Stimulated activated CD4-positive, alpha-beta T cell treated with anti-CD3 and anti-CD28 coated beads, Interleukin-1b, Interleukin-23, amount 100 ng/mL, for 24 hours (primary cell): ENCODE measurements at regions not wholly inside any gene's neighbourhood (a gene's known extent, or its start where the extent isn't known, plus 50 kb on each side); places are given as distances from the start of the nearest gene placed in this dataset.
"Not testable (repeated sequence)": the region's sequence is repeated elsewhere in the genome, so short reads cannot be mapped to it uniquely, and the experiment has no call there.

Source experiments
- DNase-seq, 4 experiments: peaks; one replicate each; pipeline ENCODE4 v3.0.0-alpha.2; 2020; ENCODE audit warnings: low read depth in 4 of 4, low spot score in 1 of 4

DNA sequence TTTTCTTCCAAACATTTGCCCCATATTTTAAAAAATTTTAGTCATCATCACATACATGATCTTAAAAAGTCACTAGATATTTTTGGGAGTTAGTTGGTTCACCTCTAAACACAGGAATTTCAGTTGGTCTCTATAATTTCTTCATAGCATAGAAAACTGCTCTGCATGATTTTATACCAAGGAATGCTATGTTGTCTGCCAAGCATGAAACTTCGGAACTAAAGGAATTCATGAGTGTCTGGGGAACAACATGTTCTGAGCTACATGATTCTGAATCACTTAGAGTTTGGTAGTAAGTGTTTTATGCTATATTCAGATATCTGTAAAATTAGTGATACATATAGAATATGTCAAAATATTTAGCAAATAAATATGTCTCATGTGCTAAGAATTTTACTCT lies 957.8 kb downstream of the GATA3 start:
- DNase-seq = no peak

DNA sequence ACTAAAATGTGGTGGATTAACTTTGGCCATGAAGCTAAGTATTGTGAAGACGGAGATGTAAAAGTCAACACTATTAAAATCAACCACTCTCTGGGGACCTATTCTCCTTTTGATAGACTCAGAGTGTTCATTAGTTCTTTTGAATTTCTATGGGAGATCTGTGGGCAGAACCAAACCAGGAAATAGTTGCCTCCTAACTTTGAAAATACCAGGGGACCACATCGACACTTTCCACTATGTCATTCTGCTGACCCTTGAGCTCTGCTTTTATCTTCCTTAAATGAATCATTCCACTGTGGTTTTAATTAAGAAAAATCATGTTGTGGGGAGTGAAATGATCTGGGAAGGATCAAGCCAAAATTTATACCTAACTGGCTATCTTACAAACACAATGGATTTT lies 960.5 kb downstream of the GATA3 start:
- no peak for DNase-seq

DNA sequence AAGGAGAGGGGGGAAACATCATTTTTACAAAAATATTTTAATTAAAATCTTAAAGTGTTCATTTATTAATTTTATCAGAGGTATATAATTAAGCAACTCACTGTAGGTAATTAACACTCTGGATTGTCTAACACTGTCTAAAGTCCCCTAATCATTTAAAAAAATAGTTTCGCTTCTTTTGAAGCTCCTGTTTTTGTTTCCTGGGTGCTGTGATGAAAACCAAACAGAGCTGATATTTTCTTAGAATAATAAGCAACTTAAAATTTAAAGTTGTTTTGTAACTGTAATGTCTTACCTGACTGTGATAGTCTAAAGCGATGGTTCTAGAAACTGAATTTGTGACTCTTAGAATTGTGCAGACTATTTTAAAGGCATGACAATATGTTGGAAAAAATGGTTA lies 961.0 kb downstream of the GATA3 start:
- DNase-seq = no peak

DNA sequence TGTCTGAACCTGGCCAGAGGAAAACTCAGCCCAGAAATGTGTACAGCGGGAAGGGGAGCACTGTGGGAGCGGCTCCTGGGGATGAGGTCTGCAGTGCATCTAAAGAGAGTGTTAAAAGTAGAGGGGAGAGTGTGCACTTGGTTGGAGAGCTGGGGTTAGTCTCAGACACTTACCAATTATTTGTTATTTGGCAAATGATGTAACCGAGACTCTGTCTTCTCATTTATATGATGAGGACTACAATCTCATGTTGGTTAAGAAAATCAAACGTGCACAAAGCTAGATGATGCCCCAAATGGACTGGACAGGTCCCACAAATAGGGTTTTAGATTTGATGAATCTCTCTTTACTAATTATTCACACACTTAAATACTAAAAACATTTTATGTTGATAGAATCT lies 962.4 kb downstream of the GATA3 start:
- no peak for DNase-seq

DNA sequence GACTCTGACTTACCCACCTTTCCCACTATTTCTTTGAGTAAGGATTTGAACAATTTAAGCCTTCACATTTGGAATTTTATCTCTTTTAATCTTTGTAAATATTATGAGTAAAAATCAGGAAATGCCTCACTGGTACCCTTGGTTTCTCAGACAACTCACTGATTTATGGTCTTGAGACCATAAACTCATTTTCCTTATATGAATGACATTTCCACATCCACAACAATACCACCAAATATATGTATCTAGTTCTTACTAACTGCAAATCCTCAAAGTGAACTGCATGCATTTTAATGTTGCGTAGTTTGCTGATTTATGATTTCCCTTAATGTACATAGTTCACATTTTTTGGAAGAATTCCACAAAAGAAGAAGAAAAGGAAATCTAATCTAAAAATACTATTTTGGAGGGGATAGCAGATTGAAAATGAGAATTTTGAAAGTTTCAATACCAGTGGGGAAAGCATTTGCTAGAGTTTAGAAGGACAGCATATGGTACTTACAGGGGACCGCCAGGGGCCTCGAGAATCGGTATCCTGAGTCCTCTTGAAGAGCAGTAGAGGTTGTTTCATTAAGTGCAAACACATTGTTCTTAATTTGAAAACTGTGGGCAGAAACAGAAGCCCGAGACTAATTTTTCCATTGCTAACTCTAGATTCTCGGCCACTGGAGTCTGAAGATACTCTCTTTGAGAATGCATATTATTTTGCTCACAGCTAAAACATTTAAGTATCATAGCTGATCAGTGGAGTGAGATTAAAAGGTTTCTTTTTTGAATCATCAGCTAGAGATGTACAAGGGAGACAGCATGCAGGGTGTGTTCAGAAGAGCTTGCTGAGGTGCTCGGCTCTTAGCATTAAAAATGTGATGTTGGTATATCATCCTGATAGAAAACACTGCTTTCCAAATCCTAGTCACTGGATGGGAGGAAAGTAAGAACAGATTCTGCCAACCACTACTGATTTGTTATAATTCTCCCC lies 964.0 kb downstream of the GATA3 start:
- DNase-seq = no peak

DNA sequence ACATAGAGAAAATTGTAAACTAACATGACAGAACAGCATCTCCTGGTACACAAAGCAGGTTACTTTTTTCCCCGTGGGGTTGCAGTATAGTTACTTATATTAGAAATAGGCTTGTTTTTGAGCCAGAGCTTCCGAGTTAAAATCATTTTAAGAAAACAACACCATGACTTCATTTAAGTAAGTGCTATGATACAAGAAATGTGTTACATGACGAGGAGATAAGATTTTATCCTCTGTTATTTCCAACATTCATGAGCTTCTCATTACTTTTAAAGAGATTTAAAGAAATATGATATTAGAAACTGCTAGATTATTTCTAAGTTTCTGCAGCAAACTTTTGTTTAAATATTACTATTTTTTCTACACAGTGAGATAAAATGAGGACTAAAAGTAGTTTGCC lies 968.7 kb downstream of the GATA3 start:
- no peak for DNase-seq

DNA sequence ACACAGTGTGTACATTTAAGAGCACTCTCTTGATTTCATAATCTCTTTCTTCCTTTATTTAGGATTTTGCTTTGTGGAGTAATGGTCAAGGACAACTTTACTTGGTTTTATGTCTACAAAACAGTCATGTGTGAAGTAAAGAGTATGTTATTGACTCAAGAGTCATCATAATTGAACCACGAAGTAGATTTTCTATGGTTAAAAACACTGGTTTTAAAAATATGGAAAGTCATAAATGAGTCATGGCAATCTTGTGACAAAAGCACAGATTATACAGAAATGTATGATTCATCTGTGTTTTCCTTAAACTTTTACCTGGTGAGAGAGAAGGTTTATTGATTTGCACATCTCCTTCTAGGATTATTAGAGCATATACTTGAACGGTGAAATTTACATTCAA lies 969.7 kb downstream of the GATA3 start:
- no peak for DNase-seq

DNA sequence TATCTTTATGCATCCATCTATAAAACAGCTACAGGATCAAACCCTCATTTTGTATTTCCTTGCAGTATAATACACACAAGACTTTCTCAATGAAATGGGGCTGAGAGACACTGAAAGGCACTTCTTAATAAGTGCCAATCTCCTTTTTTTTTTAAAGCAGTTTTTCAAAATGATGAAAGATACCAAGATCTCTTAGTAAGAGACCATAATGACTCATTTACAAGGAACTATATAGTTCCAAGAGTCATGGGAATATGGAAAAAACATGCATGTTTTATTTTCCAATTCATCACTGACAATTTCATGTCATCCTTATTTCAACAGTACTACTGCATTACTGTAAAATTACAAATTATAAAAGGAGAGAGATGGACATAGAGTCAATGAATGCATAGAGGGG lies 973.7 kb downstream of the GATA3 start:
- no peak for DNase-seq

DNA sequence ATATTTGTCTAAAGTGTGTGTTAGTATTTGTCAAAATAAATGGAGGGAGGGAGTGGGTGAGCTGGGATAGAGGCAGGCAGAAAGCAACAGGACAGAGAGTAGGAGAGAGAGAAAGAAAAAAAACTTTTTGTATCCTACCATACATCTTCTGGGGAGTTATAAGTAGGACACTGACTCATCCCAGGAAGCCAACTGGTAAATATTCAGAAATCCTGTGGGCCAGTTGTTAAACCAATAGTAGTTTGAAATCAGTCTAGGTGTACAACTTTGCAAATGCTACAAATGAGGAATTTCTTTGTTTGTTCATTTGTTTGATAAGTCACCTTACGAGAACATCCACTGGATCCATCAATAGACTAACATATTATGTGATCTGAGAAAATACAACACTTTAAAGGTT lies 980.9 kb downstream of the GATA3 start:
- DNase-seq = no peak

DNA sequence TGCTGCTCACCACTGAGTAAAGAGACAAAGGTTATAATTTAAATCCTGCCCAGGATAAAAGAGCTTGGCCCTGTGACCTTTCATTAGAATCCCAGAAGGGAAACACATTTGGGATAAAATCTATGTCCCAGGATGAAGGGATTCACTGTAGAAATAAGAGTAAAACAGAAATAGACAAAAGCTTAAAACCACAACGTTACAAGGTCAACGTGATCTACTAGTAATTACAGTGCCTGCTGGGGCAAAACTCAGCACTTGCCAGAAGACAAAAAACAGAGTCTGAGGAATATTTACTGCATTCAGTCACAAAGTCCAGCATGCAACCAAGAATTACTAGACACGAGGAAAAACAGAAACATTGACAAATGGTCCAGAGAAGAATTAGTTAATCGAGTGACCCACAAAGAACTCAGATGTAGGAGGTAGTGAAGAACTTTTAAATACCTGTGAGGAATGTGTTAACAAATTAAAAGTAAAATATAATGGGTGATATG lies 982.3 kb downstream of the GATA3 start:
- DNase-seq = no peak

DNA sequence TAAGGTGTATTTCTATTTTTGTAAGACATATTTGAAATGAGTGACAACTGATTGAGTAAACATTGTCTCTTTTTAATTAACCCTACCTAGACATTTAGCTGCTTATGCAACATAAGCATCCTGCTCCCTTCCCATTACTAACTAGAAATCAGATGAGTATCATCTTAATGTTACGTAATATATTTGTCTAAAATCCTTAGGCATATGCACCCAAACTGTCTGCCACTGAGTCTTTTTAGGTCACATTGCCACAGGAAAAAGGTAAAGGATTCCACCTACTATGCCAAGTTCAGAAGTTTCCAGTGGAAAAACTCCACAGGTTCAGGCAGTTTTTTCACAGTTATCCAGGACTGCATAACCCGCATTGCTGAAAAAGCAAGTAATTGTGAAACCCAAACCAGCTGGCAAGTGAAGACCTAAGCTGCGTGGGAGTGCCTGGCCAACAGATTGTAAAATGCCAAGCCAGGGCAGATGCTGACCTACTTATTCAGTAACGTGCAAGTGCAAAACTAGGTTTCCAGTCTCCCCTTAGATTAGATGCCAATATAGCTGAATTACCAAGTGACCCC lies 983.7 kb downstream of the GATA3 start:
- DNase-seq = no peak

DNA sequence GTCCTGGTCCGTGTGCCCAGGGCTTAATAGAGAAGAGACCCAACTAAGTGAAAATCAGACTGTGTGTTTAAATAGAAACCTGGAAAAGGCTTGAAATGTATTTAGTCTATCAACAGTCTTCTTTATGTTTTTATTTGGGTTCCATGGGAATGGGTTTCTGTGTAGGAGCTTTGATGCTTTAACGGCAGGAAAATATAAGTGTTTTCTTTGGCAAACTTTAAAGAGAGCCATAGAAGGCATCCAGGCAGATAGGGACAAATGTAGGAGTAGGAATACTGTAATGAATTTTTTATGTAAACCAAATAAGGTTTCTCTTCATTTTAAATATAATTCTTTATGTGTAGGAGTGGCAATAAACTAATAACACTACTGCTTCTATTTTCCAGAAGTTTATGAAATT lies 989.0 kb downstream of the GATA3 start:
- no peak for DNase-seq

DNA sequence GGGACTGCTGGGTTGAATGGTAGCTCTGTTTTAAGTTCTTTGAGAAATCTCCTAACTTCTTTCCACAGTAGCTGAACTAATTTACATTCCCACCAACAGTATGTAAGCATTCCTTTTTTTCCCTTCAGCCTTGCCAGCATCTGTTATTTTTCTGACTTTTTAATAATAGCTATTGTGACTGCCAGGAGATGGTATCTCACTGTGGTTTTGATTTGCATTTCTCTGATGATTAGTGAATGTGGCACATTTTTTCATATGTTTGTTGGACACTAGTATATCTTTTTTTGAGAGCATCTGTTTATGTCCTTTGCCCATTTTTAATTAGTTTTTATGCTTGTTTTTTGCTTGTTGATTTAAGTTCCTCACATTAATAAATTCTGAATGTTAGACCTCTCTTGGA lies 990.8 kb downstream of the GATA3 start:
- DNase-seq = no peak

DNA sequence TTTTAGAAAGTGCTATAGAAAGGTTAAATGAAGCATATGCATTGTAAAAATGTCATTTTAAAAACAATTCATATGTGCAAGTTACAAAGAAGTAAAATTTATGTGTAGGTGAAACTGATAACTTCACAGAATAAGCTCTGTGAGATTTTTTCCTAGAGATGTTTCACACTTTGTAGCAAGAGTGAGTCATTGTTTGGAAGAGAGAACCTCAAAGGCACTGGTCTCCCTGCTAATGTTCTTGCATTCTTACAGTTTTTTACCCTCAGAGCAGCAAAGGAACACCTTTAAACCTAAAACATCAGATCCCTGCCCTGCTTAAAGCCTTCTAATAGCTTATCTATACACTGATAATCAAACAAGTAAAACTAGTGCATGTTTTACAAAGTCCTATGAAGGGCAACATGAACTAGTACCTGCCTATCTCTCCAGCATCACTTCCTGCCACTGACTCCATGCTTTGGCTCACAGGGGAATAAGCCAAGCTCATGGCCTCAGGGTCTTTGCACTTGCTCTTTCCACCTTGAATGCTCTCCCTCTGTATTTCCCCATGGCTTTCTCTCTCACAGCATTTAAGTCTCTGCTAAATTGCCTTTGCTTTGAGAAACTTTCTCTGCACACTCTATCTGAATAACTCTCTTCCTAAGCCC lies 997.0 kb downstream of the GATA3 start:
- no peak for DNase-seq

DNA sequence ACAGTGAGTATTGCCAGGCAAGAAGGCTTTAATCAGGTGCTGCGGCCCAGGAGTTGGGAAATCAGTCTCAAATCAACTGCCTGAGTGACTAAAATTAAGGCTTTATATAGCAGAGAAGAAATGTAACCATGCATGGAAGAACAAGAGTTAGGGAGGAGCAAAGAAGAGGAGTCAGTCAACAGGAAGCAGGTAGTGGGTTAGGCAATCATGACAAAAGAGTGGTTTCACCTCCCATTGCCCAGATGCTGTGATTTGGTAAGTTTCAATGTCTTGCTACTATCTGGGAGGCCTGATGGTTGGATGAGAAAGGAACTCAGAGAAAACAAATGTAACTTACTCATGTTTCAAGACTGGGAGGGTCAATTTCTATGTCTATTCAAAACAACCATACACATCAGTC lies 998.3 kb downstream of the GATA3 start:
- no peak for DNase-seq

DNA sequence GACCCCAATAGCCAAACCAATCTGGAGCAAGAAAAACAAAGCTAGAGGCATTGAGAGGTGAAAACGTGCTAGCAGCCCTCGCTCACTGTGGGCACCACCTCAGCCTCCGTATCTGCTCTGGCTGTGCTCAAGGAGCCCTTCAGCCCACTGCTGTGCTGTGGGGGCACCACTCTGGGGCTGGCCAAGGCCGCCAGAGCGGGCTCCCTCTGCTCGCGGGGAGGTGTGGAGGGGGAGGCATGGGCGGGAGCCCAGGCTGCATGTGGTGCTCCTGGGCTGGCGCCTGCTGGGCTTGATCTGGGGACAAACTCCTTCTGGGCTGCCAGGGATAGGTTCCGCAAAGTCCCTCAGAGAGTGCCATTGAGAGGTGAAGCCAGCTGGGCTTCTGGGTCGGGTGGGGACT lies 1002.0 kb downstream of the GATA3 start:
- DNase-seq = no peak

DNA sequence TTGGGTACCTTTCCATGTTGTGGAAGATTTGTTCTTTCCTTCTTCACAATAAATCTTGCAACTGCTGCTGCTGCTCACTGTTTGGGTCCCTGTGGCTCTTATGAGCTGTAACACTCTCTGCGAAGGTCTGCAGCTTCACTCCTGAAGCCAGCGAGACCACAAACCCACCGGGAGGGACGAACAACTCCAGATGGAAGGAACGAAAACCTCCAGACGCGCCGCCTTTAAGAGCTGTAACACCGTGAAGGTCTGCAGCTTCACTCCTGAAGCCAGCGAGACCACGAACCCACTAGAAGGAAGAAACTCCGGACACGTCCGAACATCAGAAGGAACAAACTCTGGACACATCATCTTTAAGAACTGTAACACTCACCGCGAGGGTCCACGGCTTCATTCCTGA lies 1002.8 kb downstream of the GATA3 start:
- DNase-seq = not testable (repeated sequence)

DNA sequence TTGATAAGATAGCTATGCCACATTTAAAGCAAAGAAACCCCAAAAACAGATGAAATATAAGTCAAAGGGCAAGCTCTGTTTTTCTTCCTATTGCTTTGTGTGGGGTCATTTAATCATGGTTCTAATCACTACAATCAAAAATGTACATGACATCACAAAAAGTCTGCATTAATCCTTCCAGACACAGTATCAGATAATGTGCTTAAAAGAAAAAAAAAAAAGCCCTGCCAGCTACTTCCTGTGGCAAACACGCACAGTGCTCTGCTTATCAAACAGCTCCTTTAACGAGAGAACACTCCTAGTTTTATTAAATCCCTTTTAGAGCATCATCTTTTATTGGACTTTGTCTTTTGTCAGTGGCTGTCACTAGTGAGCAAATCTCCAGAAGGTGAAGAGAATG lies 1005.8 kb downstream of the GATA3 start:
- no peak for DNase-seq

DNA sequence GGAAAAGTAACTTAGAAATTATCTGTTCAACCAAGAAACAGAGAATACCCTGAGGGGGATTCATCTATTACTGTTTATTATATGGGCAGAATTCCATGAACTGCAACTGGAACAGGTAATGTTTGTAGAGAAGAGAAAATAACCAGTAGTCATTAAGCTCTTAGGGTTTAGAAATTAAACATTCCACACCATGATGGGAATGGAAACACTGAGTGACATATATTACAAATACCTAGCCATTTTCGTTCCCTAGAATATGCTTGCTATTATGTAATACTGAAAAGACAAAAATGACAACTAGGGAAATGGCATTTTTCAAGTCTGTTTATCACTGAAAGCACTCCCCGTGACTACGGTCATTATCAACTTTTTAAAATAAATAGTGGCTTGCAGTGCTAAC lies 1007.4 kb downstream of the GATA3 start:
- DNase-seq = no peak

DNA sequence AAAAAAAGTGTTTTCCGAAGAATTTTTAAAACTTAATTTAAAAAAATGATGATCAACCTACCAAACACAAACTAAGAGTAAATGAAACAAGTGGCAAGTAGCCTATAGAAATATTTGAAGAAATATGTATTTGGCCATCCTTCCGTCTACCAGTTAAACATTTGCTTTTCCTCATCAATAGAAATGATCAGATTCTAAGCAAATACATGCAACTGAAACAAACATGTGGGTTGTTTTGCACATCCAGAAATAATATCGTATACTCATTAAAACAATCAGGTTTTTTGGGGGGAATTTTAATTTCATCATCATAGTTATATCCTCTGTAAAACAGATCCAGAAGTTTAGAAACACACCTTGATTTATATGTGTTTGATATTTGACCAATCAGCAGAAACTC lies 1011.7 kb downstream of the GATA3 start:
- DNase-seq = no peak

DNA sequence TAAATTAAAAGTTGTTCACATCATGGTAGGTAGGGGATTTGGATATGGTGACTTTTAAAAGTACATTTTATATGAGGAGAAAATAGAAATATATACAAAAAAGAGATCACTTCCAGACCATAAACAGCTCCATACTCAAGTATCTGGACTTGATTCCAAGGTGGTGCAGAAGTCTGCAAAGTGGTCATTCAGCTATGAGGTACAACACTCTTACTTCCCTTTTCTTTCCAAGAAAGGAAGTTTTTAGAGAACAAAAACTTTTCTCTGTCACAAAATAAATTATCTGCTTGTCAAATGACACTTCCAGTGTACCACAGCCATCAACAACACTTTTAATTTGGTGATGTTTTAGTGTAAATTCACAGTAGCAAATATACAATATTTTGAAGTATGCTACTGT lies 1013.5 kb downstream of the GATA3 start:
- DNase-seq = no peak

DNA sequence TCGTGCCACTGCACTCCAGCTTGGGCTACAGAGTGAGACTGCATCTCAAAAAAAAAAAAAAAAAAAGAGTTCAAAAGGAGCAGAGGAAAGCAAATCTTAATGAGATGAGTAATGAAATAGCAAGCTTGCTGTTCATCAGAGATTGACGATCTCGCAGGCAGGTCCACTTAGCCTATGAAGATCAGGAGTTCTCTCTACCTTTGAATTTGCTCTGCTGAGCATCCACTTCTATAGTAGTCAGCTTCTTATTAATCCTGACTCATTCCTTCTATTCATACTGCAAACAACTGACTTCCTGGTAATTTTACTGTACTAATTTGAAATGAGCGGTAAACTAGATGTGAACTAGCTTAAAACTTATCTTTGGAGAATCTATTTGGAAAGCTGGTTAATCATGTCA lies 1014.6 kb downstream of the GATA3 start:
- no peak for DNase-seq
